Right cardiac atrium (tissue), 5 donors: ENCODE measurements at regions not wholly inside any gene's neighbourhood (a gene's known extent, or its start where the extent isn't known, plus 50 kb on each side); places are given as distances from the start of the nearest gene placed in this dataset.

ENCODE experiments used
- ATAC-seq, 2 donors: fragments of 200-7000 bp; cut with Tn5 transposase; one replicate each; pipeline versions ENCODE4 v1.8.0 to v1.9.1; 2020; ENCODE audit warnings: moderate library complexity in 2 of 2, mild to moderate bottlenecking in 1 of 2
- DNase-seq, 3 donors: peaks; one replicate each; pipeline ENCODE4 v3.0.0-alpha.2; 2020
- H3K27ac ChIP-seq: one replicate; pipeline ENCODE4 v1.5.1; 2013; ENCODE audit warnings: mild to moderate bottlenecking, low read length, control low read depth, moderate library complexity
- H3K27me3 ChIP-seq: one replicate; pipeline ENCODE4 v1.6.1; 2013; ENCODE audit not compliant: control insufficient read depth, insufficient read depth
- H3K4me1 ChIP-seq: one replicate; pipeline ENCODE4 v1.6.1; 2013; ENCODE audit warnings: low read length; ENCODE audit not compliant: control insufficient read depth, insufficient read depth
- H3K4me3 ChIP-seq: one replicate; pipeline ENCODE4 v1.5.1; 2013; ENCODE audit warnings: low read length, control low read depth
- H3K9me3 ChIP-seq: one replicate; pipeline ENCODE4 v1.6.1; 2013; ENCODE audit warnings: low read length; ENCODE audit not compliant: control insufficient read depth
- WGBS: extraction: QIAGEN DNeasy Blood & Tissue Kit; methylation state at CpG from one replicate; pipeline ENCODE4 v1.1.7; 2013; 5-methylcytosine and 5-hydroxymethylcytosine counted together
- intact Hi-C, 4 donors: fragments of 100-400 bp; cut with DNase I; formaldehyde crosslinking; loops; one replicate each; pipeline versions ENCODE4 v1.11.0 to v1.14.0; 2022 to 2023
- donor health status: healthy with polysubstance abuse.
- donor health status: DM: no; HTN: yes; CAD: no.
- donor health status: DM: no; HTN: no; CAD: no.
- donor health status: DM: no; HTN: yes; CAD: no; lungs with severe emphysema.
- donor health status: DM: yes; HTN: yes; CAD: no.

- DNase-seq (peak in 1 of 3 donors; percentile 13), ATAC-seq (peak in 1 of 2 donors; percentile 64)
- Histone ChIP-seq H3K27me3 (no peaks in the 10 kb centered on the region), H3K27ac (no peak overlapping the region), H3K9me3 (no peaks in the 10 kb centered on the region), H3K4me3 (no peak overlapping the region), H3K4me1 (no peaks in the 10 kb centered on the region)
- intact Hi-C loops = no loop called here
- 87% methylated on average over 1 of the region's 1 CpG for WGBS
These were observed 473.8 kb downstream of the ACTRT1 start for GRCh38 chrX:127578395-127578794.

- ATAC-seq = no peak
- intact Hi-C loops = no loop called here
- H3K27ac ChIP-seq = no peak overlapping the region
These were observed 474.3 kb downstream of the ACTRT1 start for GRCh38 chrX:127577884-127578283.

GRCh38 chrX:127574829-127575228 lies 477.4 kb downstream of the ACTRT1 start:
- ATAC-seq (no peak), DNase-seq (no peak)
- H3K4me1 ChIP-seq = no peaks in the 10 kb centered on the region
- no peaks in the 10 kb centered on the region for H3K9me3 ChIP-seq
- intact Hi-C loops = no loop called here
- 82% methylated on average over 7 of the region's 7 CpGs for WGBS
- H3K27ac ChIP-seq = no peak overlapping the region
- H3K27me3 ChIP-seq = no peaks in the 10 kb centered on the region
- H3K4me3 ChIP-seq = no peak overlapping the region

More at GRCh38 chrX:127577884-127578283, 474.3 kb downstream of the ACTRT1 start:
- Histone ChIP-seq H3K27me3 (no peaks in the 10 kb centered on the region), H3K4me1 (no peaks in the 10 kb centered on the region), H3K9me3 (no peaks in the 10 kb centered on the region), H3K4me3 (no peak overlapping the region)
- DNase-seq = no peak
- 76% methylated on average over 6 of the region's 6 CpGs for WGBS

GRCh38 chrX:127572471-127572870 lies 479.7 kb downstream of the ACTRT1 start:
- no peaks in the 10 kb centered on the region for H3K4me1 ChIP-seq
- no peaks in the 10 kb centered on the region for H3K9me3 ChIP-seq
- H3K27me3 ChIP-seq = no peaks in the 10 kb centered on the region
- H3K4me3 ChIP-seq = no peak overlapping the region
- intact Hi-C loops = no loop called here
- WGBS = 0% methylated on average over 1 of the region's 1 CpG
- H3K27ac ChIP-seq = no peak overlapping the region
- ATAC-seq = no peak
- DNase-seq = no peak

- H3K27me3 ChIP-seq = no peaks in the 10 kb centered on the region
- H3K9me3 ChIP-seq = no peaks in the 10 kb centered on the region
- DNase-seq = no peak
- no peak for ATAC-seq
- intact Hi-C loops = no loop called here
- no peak overlapping the region for H3K27ac ChIP-seq
- no peak overlapping the region for H3K4me3 ChIP-seq
- WGBS = 46% methylated on average over 3 of the region's 3 CpGs
- H3K4me1 ChIP-seq = no peaks in the 10 kb centered on the region
These were observed 480.4 kb downstream of the ACTRT1 start for GRCh38 chrX:127571834-127572233.

GRCh38 chrX:127570276-127570675 lies 481.9 kb downstream of the ACTRT1 start:
- Histone ChIP-seq H3K4me1 (no peaks in the 10 kb centered on the region), H3K27ac (no peak overlapping the region)
- intact Hi-C loops = no loop called here

GRCh38 chrX:127568691-127569090 lies 483.5 kb downstream of the ACTRT1 start:
- 52% methylated on average over 1 of the region's 1 CpG for WGBS
- intact Hi-C loops = no loop called here

More at GRCh38 chrX:127570276-127570675, 481.9 kb downstream of the ACTRT1 start:
- ATAC-seq (no peak), DNase-seq (no peak)
- H3K9me3 ChIP-seq = no peaks in the 10 kb centered on the region
- H3K4me3 ChIP-seq = no peak overlapping the region
- no peaks in the 10 kb centered on the region for H3K27me3 ChIP-seq

GRCh38 chrX:127558811-127559210 lies 493.4 kb downstream of the ACTRT1 start:
- H3K4me3 ChIP-seq = no peak overlapping the region
- intact Hi-C loops = no loop called here
- no peak overlapping the region for H3K27ac ChIP-seq
- H3K4me1 ChIP-seq = no peaks in the 10 kb centered on the region
- H3K27me3 ChIP-seq = no peaks in the 10 kb centered on the region
- 73% methylated on average over 2 of the region's 2 CpGs for WGBS
- ATAC-seq (no peak), DNase-seq (no peak)
- H3K9me3 ChIP-seq = no peaks in the 10 kb centered on the region

More at GRCh38 chrX:127568691-127569090, 483.5 kb downstream of the ACTRT1 start:
- DNase-seq (no peak), ATAC-seq (no peak)
- Histone ChIP-seq H3K9me3 (no peaks in the 10 kb centered on the region), H3K4me1 (no peaks in the 10 kb centered on the region), H3K27me3 (no peaks in the 10 kb centered on the region), H3K4me3 (no peak overlapping the region), H3K27ac (no peak overlapping the region)

- DNase-seq (no peak), ATAC-seq (no peak)
- no peaks in the 10 kb centered on the region for H3K4me1 ChIP-seq
- H3K4me3 ChIP-seq = no peak overlapping the region
- intact Hi-C loops = no loop called here
- no peak overlapping the region for H3K27ac ChIP-seq
- no peaks in the 10 kb centered on the region for H3K9me3 ChIP-seq
- H3K27me3 ChIP-seq = no peaks in the 10 kb centered on the region
- WGBS = 52% methylated on average over 3 of the region's 3 CpGs
These were observed 499.6 kb downstream of the ACTRT1 start for GRCh38 chrX:127552571-127552970.

GRCh38 chrX:127519323-127519722 lies 532.9 kb downstream of the ACTRT1 start:
- H3K4me3 ChIP-seq = no peak overlapping the region
- H3K9me3 ChIP-seq = no peaks in the 10 kb centered on the region
- H3K27ac ChIP-seq = no peak overlapping the region
- 73% methylated on average over 4 of the region's 4 CpGs for WGBS
- DNase-seq = no peak
- no peaks in the 10 kb centered on the region for H3K27me3 ChIP-seq
- intact Hi-C loops = no loop called here
- no peak for ATAC-seq
- H3K4me1 ChIP-seq = no peaks in the 10 kb centered on the region

- no peaks in the 10 kb centered on the region for H3K27me3 ChIP-seq
- H3K9me3 ChIP-seq = no peaks in the 10 kb centered on the region
- DNase-seq (no peak), ATAC-seq (no peak)
- H3K4me3 ChIP-seq = no peak overlapping the region
- intact Hi-C loops = no loop called here
- H3K4me1 ChIP-seq = no peaks in the 10 kb centered on the region
- 90% methylated on average over 1 of the region's 1 CpG for WGBS
- H3K27ac ChIP-seq = no peak overlapping the region
These were observed 562.2 kb downstream of the ACTRT1 start for GRCh38 chrX:127490000-127490399.

- no peak overlapping the region for H3K27ac ChIP-seq
- intact Hi-C loops = no loop called here
- no peak for ATAC-seq
- no peak for DNase-seq
- H3K4me3 ChIP-seq = no peak overlapping the region
- H3K27me3 ChIP-seq = no peaks in the 10 kb centered on the region
- no peaks in the 10 kb centered on the region for H3K9me3 ChIP-seq
- no peaks in the 10 kb centered on the region for H3K4me1 ChIP-seq
These were observed 586.0 kb downstream of the ACTRT1 start for GRCh38 chrX:127466211-127466610.
